B cell (primary cell): ENCODE measurements at regions not wholly inside any gene's neighbourhood (a gene's known extent, or its start where the extent isn't known, plus 50 kb on each side); places are given as distances from the start of the nearest gene placed in this dataset.

Source experiments
- ATAC-seq: fragments of 200-7000 bp; cut with Tn5 transposase; one replicate; pipeline ENCODE4 v1.10.0; 2021; ENCODE audit warnings: low read depth, mild to moderate bottlenecking, moderate number of reproducible peaks, moderate library complexity
- CTCF ChIA-PET: fragments of 350-600 bp; sonication (Branson Sonifier 250); formaldehyde crosslinking; loops from one replicate; lab custom pipeline; 2021; ENCODE audit warnings: antibody characterized with exemption, inconsistent platforms; lab: Charles Lee
- POLR2A ChIA-PET: fragments of 350-600 bp; sonication (Branson Sonifier 250); formaldehyde crosslinking; loops from one replicate; lab custom pipeline; 2021; ENCODE audit warnings: antibody characterized with exemption; lab: Charles Lee
- DNase-seq: peaks from one replicate; pipeline ENCODE4 v3.0.0; 2013
- H2AFZ ChIP-seq: 2 replicates; pipeline ENCODE4 v1.6.1; 2012; ENCODE audit warnings: mild to moderate bottlenecking, low read depth, low read length; ENCODE audit not compliant: insufficient read depth, poor library complexity, severe bottlenecking
- H3K27ac ChIP-seq, 2 donors: 1 replicate in 1 of 2; 2 replicates in 1 of 2; pipeline ENCODE4 v1.5.1; 2012 to 2013; ENCODE audit warnings: low read length in 2 of 2, mild to moderate bottlenecking in 2 of 2, moderate library complexity in 1 of 2
- H3K27me3 ChIP-seq, 4 experiments: fragments of 200-600 bp in 1 of 4; sonication (generic) in 1 of 4; replicated peaks in 1 of 4; 1 replicate in 2 of 4; 2 replicates in 2 of 4; pipeline versions ENCODE4 v1.6.1 to v1.7.0; 2013 to 2016; ENCODE audit warnings: low read length in 3 of 4, mild to moderate bottlenecking in 2 of 4, mixed read lengths in 1 of 4, moderate library complexity in 1 of 4; ENCODE audit not compliant: insufficient read depth in 4 of 4, control insufficient read depth in 3 of 4; ENCODE audit errors: control extremely low read depth in 1 of 4
- H3K36me3 ChIP-seq, 2 experiments: replicated peaks in 1 of 2; 1 replicate in 1 of 2; 2 replicates in 1 of 2; pipeline versions ENCODE4 v1.6.1 to v1.7.1; 2013; ENCODE audit warnings: low read length in 1 of 2; ENCODE audit not compliant: insufficient read depth in 2 of 2, control insufficient read depth in 1 of 2; ENCODE audit errors: control extremely low read depth in 1 of 2, extremely low read depth in 1 of 2
- H3K4me1 ChIP-seq, 2 donors: fragments of 200-600 bp in 1 of 2; sonication (generic) in 1 of 2; 1 replicate in 1 of 2; 2 replicates in 1 of 2; pipeline versions ENCODE4 v1.5.1 to v1.6.1; 2013 to 2017; ENCODE audit warnings: low read length in 2 of 2; ENCODE audit not compliant: control insufficient read depth in 2 of 2, insufficient read depth in 2 of 2
- H3K4me2 ChIP-seq: replicated peaks from 2 replicates; pipeline ENCODE3; 2012; ENCODE audit warnings: mild to moderate bottlenecking, low read depth, low read length; ENCODE audit not compliant: poor library complexity, severe bottlenecking
- H3K4me3 ChIP-seq, 5 experiments: fragments of 200-600 bp in 1 of 5; sonication (generic) in 1 of 5; 1 replicate in 3 of 5; 2 replicates in 2 of 5; pipeline versions ENCODE4 v1.5.1 to v1.7.0; 2011 to 2016; ENCODE audit warnings: low read length in 4 of 5, mild to moderate bottlenecking in 4 of 5, low read depth in 2 of 5, control low read depth in 1 of 5, moderate library complexity in 1 of 5; ENCODE audit not compliant: insufficient read depth in 1 of 5; ENCODE audit errors: control extremely low read depth in 1 of 5, extremely low read depth in 1 of 5
- H3K79me2 ChIP-seq: fragments of 200-600 bp; sonication (generic); one replicate; pipeline ENCODE4 v1.6.0; 2016; ENCODE audit warnings: low read length; ENCODE audit not compliant: control insufficient read depth, insufficient read depth
- H3K9ac ChIP-seq: fragments of 200-600 bp; sonication (generic); 2 replicates; pipeline ENCODE4 v1.6.1; 2017; ENCODE audit warnings: mild to moderate bottlenecking, low read length, moderate library complexity
- H3K9me3 ChIP-seq, 3 donors: one replicate each; pipeline versions ENCODE4 v1.6.1 to v1.7.1; 2013; ENCODE audit warnings: low read length in 2 of 3; ENCODE audit not compliant: control insufficient read depth in 2 of 3, insufficient read depth in 1 of 3; ENCODE audit errors: control extremely low read depth in 1 of 3
- H4K20me1 ChIP-seq: 2 replicates; pipeline ENCODE4 v1.6.0; 2012; ENCODE audit warnings: mild to moderate bottlenecking, low read length; ENCODE audit not compliant: insufficient read depth, control insufficient read depth, poor library complexity, severe bottlenecking
- H3K27ac Mint-ChIP-seq: one replicate; pipeline ENCODE4 v1.8.0; 2021; ENCODE audit warnings: mixed read lengths
- H3K27me3 Mint-ChIP-seq: one replicate; pipeline ENCODE4 v1.8.0; 2021; ENCODE audit warnings: mixed read lengths
- H3K4me1 Mint-ChIP-seq: one replicate; pipeline ENCODE4 v1.8.0; 2021; ENCODE audit warnings: mixed read lengths
- H3K4me3 Mint-ChIP-seq: one replicate; pipeline ENCODE4 v1.8.0; 2021; ENCODE audit warnings: mixed read lengths
- H3K9me3 Mint-ChIP-seq: one replicate; pipeline ENCODE4 v1.8.0; 2022; ENCODE audit warnings: mixed read lengths; ENCODE audit not compliant: insufficient read depth
- CTCF ChIP-seq: fragments of 200-600 bp; IDR thresholded peaks from one replicate; pipeline ENCODE4 v1.8.0; 2022; ENCODE audit warnings: antibody characterized with exemption, mild to moderate bottlenecking
- EZH2 ChIP-seq: IDR thresholded peaks from 2 replicates; pipeline ENCODE4 v1.6.1; 2012; ENCODE audit warnings: borderline replicate concordance, low read depth, mild to moderate bottlenecking, moderate library complexity, low read length; ENCODE audit not compliant: insufficient read depth, poor library complexity, severe bottlenecking
- WGBS: methylation state at CpG from one replicate; pipeline ENCODE4 v1.1.5; 2013; ENCODE audit warnings: missing lambda C conversion rate; ENCODE audit not compliant: insufficient coverage; 5-methylcytosine and 5-hydroxymethylcytosine counted together
- intact Hi-C: fragments of 100-400 bp; cut with micrococcal nuclease; formaldehyde crosslinking; loops from one replicate; pipeline ENCODE4 v1.10.0; 2022

GRCh38 chr2:61712060-61712459 is 141.8 kb downstream of the FAM161A start:
- intact Hi-C loops: no loop called here
- Histone ChIP-seq H3K9ac (no peak overlapping the region), H3K4me1 (no peaks in the 10 kb centered on the region), H3K4me3 (no peak overlapping the region), H3K27ac (no peak overlapping the region), H3K79me2 (no peaks in the 10 kb centered on the region), H3K9me3 (no peaks in the 10 kb centered on the region), H3K27me3 (no peaks in the 10 kb centered on the region), H2AFZ (no peak overlapping the region), H4K20me1 (no peaks in the 10 kb centered on the region), H3K4me2 (no peak overlapping the region), H3K36me3 (no peaks in the 10 kb centered on the region)
- Mint-ChIP-seq H3K4me3 (no peak overlapping the region), H3K27ac (no peak overlapping the region), H3K4me1 (peaks cover 7% of the 10 kb centered on the region), H3K9me3 (no peaks in the 10 kb centered on the region), H3K27me3 (no peaks in the 10 kb centered on the region)
- DNase-seq (no peak), ATAC-seq (no peak)
- WGBS: 49% methylated on average over 4 of the region's 4 CpGs
- ChIA-PET CTCF (no interaction called here), POLR2A (no interaction called here)
- TF ChIP-seq EZH2 (no peak), CTCF (no peak)

GRCh38 chr2:61710711-61711110 is 143.1 kb downstream of the FAM161A start:
- Histone ChIP-seq H4K20me1 (no peaks in the 10 kb centered on the region), H3K27me3 (no peaks in the 10 kb centered on the region), H2AFZ (peak overlapping the region; percentile 38), H3K79me2 (no peaks in the 10 kb centered on the region), H3K36me3 (no peaks in the 10 kb centered on the region), H3K27ac (no peak overlapping the region), H3K4me1 (no peaks in the 10 kb centered on the region), H3K4me2 (no peak overlapping the region), H3K9me3 (no peaks in the 10 kb centered on the region), H3K4me3 (no peak overlapping the region), H3K9ac (no peak overlapping the region)
- ATAC-seq (no peak), DNase-seq (no peak)
- Mint-ChIP-seq H3K27me3 (no peaks in the 10 kb centered on the region), H3K4me1 (peaks cover 7% of the 10 kb centered on the region), H3K9me3 (no peaks in the 10 kb centered on the region), H3K4me3 (no peak overlapping the region), H3K27ac (no peak overlapping the region)
- CTCF ChIA-PET: interaction anchor here (0.5 kb wide), 1 partner anchor 53 kb away, joined by 4 read pairs; no protein-coding TSS in a partner anchor
- WGBS: 89% methylated on average over 1 of the region's 4 CpGs
- intact Hi-C loops: no loop called here
- TF ChIP-seq EZH2: no peak
- no peak for TF ChIP-seq CTCF
- POLR2A ChIA-PET: no interaction called here
